Activated CD8-positive, alpha-beta T cell treated with anti-CD3 and anti-CD28 coated beads for 36 hours (primary cell): ENCODE measurements at regions not wholly inside any gene's neighbourhood (a gene's known extent, or its start where the extent isn't known, plus 50 kb on each side); places are given as distances from the start of the nearest gene placed in this dataset.

ENCODE experiments used
- ATAC-seq: fragments of 200-7000 bp; cut with Tn5 transposase; one replicate; pipeline ENCODE4 v1.10.0; 2021; ENCODE audit warnings: mild to moderate bottlenecking, moderate library complexity
- CTCF ChIA-PET: fragments of 350-600 bp; sonication (Branson Sonifier 250); formaldehyde crosslinking; loops from one replicate; lab custom pipeline; 2021; ENCODE audit warnings: antibody characterized with exemption; lab: Charles Lee
- POLR2A ChIA-PET: fragments of 350-600 bp; sonication (Branson Sonifier 250); formaldehyde crosslinking; loops from one replicate; lab custom pipeline; 2021; ENCODE audit warnings: antibody characterized with exemption; lab: Charles Lee
- DNase-seq: peaks from one replicate; pipeline ENCODE4 v3.0.0-alpha.2; 2020
- H3K27ac Mint-ChIP-seq: one replicate; pipeline ENCODE4 v1.8.0; 2021; ENCODE audit warnings: mild to moderate bottlenecking, mixed read lengths
- H3K27me3 Mint-ChIP-seq: one replicate; pipeline ENCODE4 v1.8.0; 2021; ENCODE audit warnings: mixed read lengths
- H3K36me3 Mint-ChIP-seq: one replicate; pipeline ENCODE4 v1.8.0; 2021; ENCODE audit warnings: low read depth, mixed read lengths
- H3K4me1 Mint-ChIP-seq: one replicate; pipeline ENCODE4 v1.8.0; 2021; ENCODE audit warnings: low read depth, mixed read lengths
- H3K4me3 Mint-ChIP-seq: one replicate; pipeline ENCODE4 v1.8.0; 2021; ENCODE audit warnings: mild to moderate bottlenecking, moderate library complexity, mixed read lengths
- H3K9me3 Mint-ChIP-seq: one replicate; pipeline ENCODE4 v1.8.0; 2021; ENCODE audit warnings: mixed read lengths
- intact Hi-C: fragments of 100-400 bp; cut with micrococcal nuclease; formaldehyde crosslinking; loops from one replicate; pipeline ENCODE4 v1.10.0; 2022
- TF ChIP-seq, protein P1 (sequence below): fragments of 200-600 bp; IDR thresholded peaks from one replicate; pipeline ENCODE4 v1.8.0; 2022; ENCODE audit warnings: antibody characterized with exemption, mild to moderate bottlenecking

DNA sequence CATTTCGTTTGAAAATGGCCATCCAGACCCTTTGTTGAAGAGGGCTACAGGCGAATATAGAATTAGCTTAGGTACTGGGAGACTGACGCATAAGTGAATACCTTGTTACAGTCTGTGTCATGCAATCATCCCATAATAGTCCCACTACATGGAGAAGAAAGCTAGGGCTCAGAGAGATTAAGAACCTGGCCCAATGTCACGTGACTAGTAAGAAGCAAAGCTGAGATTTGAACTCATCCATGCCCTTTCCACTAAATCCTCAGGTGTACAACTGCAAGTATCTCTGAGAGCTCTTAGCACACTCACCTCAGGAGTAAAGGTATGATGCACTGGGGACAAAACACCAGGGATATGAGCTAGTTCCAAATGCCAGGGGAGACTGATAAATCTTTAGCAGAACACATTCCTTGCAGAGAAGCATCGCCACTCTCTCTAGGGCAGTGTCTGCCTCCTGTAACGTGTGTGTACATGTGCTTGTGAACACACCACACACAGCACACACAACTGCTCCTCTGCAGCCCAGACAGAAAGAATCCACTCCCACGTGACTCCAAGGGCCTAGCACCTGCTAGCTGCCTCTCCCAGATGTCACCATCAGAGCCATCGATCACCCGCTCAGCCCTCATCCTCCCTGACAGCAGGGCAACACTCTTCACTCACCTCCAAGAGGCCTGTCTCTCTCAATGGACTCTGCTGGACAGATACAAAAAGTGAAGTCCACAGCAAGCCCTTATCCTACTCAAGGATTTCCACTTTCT is 402.8 kb downstream of the NXPE2 start:
- no peak overlapping the region for H3K27ac Mint-ChIP-seq
- POLR2A ChIA-PET, result no interaction called here
- H3K36me3 Mint-ChIP-seq, result no peaks in the 10 kb centered on the region
- ATAC-seq (no peak), DNase-seq (no peak)
- no peaks in the 10 kb centered on the region for H3K4me1 Mint-ChIP-seq
- peaks cover 2% of the 10 kb centered on the region for H3K27me3 Mint-ChIP-seq
- TF ChIP-seq, protein P1, sequence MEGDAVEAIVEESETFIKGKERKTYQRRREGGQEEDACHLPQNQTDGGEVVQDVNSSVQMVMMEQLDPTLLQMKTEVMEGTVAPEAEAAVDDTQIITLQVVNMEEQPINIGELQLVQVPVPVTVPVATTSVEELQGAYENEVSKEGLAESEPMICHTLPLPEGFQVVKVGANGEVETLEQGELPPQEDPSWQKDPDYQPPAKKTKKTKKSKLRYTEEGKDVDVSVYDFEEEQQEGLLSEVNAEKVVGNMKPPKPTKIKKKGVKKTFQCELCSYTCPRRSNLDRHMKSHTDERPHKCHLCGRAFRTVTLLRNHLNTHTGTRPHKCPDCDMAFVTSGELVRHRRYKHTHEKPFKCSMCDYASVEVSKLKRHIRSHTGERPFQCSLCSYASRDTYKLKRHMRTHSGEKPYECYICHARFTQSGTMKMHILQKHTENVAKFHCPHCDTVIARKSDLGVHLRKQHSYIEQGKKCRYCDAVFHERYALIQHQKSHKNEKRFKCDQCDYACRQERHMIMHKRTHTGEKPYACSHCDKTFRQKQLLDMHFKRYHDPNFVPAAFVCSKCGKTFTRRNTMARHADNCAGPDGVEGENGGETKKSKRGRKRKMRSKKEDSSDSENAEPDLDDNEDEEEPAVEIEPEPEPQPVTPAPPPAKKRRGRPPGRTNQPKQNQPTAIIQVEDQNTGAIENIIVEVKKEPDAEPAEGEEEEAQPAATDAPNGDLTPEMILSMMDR, result no peak
- H3K4me3 Mint-ChIP-seq, result no peak overlapping the region
- intact Hi-C loops, result no loop called here
- no peaks in the 10 kb centered on the region for H3K9me3 Mint-ChIP-seq
- CTCF ChIA-PET, result no interaction called here

DNA sequence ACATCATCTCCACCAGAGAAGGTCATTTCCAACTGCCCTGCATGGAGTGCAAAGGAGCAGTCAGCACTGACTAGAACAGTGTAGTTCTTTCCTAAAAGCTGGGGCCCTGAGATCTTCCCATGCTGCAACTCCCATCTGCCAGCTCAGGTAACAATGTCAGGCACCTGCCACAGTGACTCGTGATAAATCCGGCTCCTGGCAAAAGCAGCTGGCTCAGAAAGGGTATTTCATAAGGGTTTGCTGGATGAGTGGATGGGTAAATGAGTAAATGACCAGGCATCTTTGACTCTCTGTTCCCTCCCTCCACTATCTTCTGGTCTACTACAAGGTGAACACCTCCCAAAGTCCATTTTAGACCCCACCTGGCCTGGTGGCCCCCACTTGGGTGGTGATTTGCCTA is 403.6 kb downstream of the NXPE2 start:
- Mint-ChIP-seq H3K27me3 (peaks cover 2% of the 10 kb centered on the region), H3K4me3 (no peak overlapping the region), H3K9me3 (no peaks in the 10 kb centered on the region), H3K27ac (no peak overlapping the region), H3K4me1 (no peaks in the 10 kb centered on the region), H3K36me3 (no peaks in the 10 kb centered on the region)
- TF ChIP-seq, protein P1, result no peak
- ChIA-PET CTCF (no interaction called here), POLR2A (no interaction called here)
- DNase-seq (no peak), ATAC-seq (no peak)
- intact Hi-C loops, result no loop called here

DNA sequence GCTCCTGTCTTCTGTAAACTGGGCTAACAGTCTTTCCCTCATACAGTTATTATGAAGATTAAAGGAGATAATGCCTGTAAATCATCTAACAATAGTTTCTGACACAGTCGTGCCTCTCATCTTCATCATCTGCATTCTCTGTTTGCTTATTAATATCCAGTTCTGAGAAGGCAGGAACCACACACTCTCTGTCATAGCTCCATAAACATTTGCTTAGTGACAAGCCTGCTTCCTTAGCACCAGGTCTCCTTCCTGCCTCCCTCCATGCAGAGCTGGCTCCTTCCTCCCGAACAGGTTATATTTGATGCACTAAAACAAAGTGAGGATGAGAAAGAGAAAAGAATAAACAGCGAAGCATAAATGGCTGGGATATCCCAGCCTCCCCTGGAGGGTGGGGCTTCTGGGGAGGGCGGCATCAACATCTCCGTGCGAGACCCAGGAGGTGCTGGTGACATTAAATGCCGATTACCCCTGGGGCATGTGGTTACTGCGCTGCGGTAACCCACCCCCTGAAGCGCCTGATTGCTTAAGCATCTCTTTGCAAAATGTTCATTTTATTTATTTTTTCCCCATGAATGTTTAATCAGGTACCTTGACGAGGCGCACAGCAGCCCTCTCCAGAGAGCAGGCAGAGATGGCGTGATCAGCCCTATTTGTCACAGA is 404.9 kb downstream of the NXPE2 start:
- ATAC-seq, result no peak
- Mint-ChIP-seq H3K9me3 (no peaks in the 10 kb centered on the region), H3K27ac (no peak overlapping the region), H3K4me1 (no peaks in the 10 kb centered on the region), H3K36me3 (no peaks in the 10 kb centered on the region), H3K27me3 (peaks cover 2% of the 10 kb centered on the region), H3K4me3 (no peak overlapping the region)
- ChIA-PET CTCF (no interaction called here), POLR2A (no interaction called here)
- TF ChIP-seq, protein P1, result no peak
- no peak for DNase-seq
- intact Hi-C loops, result no loop called here

DNA sequence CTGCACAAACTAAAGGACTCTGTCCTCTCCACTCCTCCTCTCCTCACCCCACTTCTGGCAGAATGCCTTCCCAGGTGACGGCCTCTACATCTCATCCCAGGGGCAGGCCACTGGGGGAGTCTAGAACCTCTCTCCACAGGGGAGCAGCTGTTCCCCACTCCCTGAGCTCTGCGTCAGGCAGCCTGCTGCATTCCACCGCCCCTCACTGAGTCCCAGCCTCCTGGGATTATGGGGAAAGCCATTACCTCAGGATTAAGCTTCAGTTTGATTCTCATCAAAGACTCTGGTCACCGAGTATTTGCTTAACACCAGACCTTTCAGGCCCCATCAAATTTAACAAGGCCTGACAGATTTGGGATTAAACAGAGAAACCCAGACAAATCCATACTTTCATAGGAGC is 405.9 kb downstream of the NXPE2 start:
- Mint-ChIP-seq H3K4me3 (no peak overlapping the region), H3K27ac (no peak overlapping the region), H3K27me3 (peaks cover 2% of the 10 kb centered on the region), H3K36me3 (no peaks in the 10 kb centered on the region), H3K4me1 (no peaks in the 10 kb centered on the region), H3K9me3 (no peaks in the 10 kb centered on the region)
- no peak for DNase-seq
- CTCF ChIA-PET, result no interaction called here
- no peak for ATAC-seq
- TF ChIP-seq, protein P1, result no peak
- POLR2A ChIA-PET, result no interaction called here
- intact Hi-C loops, result no loop called here

DNA sequence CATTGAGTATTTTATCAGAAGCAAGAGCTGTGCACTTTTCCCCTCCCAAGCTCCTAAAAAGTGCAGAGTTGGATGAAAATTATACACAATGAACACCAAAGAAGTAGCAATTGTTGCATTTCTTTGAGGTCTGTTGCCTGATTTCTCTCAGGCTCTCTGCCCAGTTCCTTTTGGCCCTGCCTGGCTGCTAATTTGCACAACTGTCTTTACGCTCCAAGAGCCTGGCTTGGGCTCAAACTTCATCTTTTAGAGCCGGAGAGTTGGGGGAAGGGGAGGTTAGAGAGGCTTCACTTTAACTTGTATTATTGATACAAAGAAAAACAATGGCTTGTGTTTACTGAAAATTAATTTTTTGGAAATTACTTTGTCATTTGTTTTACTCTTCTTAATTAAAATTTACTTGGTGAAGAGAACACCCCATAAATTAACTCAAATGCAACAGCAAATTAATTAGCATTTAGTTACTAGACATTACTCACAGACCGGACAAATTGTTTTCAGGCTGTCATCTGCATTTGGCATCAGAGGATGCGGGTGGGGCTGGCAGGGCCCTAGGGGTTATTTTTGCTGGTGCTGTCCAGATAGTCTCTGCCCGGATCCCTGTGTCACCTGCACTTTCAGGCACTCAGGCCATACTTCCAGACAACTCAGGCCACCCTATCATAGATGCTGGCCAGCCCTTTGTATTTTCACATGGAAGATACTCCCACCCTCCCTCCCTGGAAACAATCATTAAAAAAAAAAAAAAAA is 407.3 kb downstream of the NXPE2 start:
- no peak for ATAC-seq
- Mint-ChIP-seq H3K27ac (no peak overlapping the region), H3K4me3 (no peak overlapping the region), H3K36me3 (no peaks in the 10 kb centered on the region), H3K27me3 (peaks cover 2% of the 10 kb centered on the region), H3K4me1 (no peaks in the 10 kb centered on the region), H3K9me3 (no peaks in the 10 kb centered on the region)
- intact Hi-C loops, result no loop called here
- TF ChIP-seq, protein P1, result no peak
- no peak for DNase-seq
- CTCF ChIA-PET, result no interaction called here
- POLR2A ChIA-PET, result no interaction called here
